ENCODE measurements at regions not wholly inside any gene's neighbourhood (a gene's known extent, or its start where the extent isn't known, plus 50 kb on each side); places are given as distances from the start of the nearest gene placed in this dataset.
"Not testable (repeated sequence)": the region's sequence is repeated elsewhere in the genome, so short reads cannot be mapped to it uniquely, and the experiment has no call there.

GRCh38 chr6:120451508-120451907, 882.8 kb downstream of the TBC1D32 start:
- H3K9ac ChIP-seq (ENCODE audit: low read length in 3 of 3): no peak overlapping the region
- H3K9me3 ChIP-seq (ENCODE audit: control insufficient read depth in 2 of 3, insufficient read depth in 1 of 3, low read length in 3 of 3): no peaks in the 10 kb centered on the region
- intact Hi-C loops (cut with DNase I): no loop called here
- H3K4me1 ChIP-seq (ENCODE audit: control insufficient read depth in 2 of 3, insufficient read depth in 2 of 3, low read depth in 1 of 3, low read length in 3 of 3): no peaks in the 10 kb centered on the region
- no peaks in the 10 kb centered on the region for H3K27me3 ChIP-seq (ENCODE audit: control insufficient read depth, insufficient read depth, low read length)
- FAIRE-seq: no peak
- DNase-seq: no peak
- no peak overlapping the region for H3K4me3 ChIP-seq (ENCODE audit: low read length in 3 of 3)
- no peak overlapping the region for H3K27ac ChIP-seq (ENCODE audit: low read depth in 2 of 2, low read length in 2 of 2)
- no peak for TF ChIP-seq CTCF (IDR thresholded peaks at IDR 0.05; ENCODE audit: borderline replicate concordance, extremely low read depth, insufficient read depth)
- no peaks in the 10 kb centered on the region for H3K36me3 ChIP-seq (ENCODE audit: control insufficient read depth in 2 of 3, insufficient read depth in 3 of 3, low read length in 3 of 3)

DNA sequence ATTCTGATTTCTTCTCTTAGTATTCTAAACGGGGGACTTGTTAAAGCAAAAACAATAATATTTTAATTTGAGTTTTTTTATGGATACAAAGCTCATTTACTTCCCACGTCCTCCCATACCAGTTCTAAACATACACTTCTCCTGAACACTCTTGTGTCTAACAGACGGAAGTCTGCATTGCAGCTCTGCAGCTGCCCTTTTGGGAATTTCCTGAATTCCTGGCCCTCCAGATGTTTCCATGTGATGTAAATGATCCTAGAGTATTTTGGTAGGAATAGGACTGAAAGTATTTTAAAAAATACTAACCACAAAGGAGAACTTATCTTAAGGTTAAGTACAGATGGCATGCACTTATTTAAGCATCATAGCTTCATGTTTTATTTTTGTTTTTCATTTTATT, 886.7 kb downstream of the TBC1D32 start:
- no peak for TF ChIP-seq CTCF (IDR thresholded peaks at IDR 0.05; ENCODE audit: borderline replicate concordance, extremely low read depth, insufficient read depth)
- Histone ChIP-seq H3K36me3 (ENCODE audit: control insufficient read depth in 2 of 3, insufficient read depth in 3 of 3, low read length in 3 of 3) (no peaks in the 10 kb centered on the region), H3K4me1 (ENCODE audit: control insufficient read depth in 2 of 3, insufficient read depth in 2 of 3, low read depth in 1 of 3, low read length in 3 of 3) (no peaks in the 10 kb centered on the region), H3K9ac (ENCODE audit: low read length in 3 of 3) (no peak overlapping the region), H3K9me3 (ENCODE audit: control insufficient read depth in 2 of 3, insufficient read depth in 1 of 3, low read length in 3 of 3) (no peaks in the 10 kb centered on the region), H3K27me3 (ENCODE audit: control insufficient read depth, insufficient read depth, low read length) (no peaks in the 10 kb centered on the region), H3K27ac (ENCODE audit: low read depth in 2 of 2, low read length in 2 of 2) (no peak overlapping the region), H3K4me3 (ENCODE audit: low read length in 3 of 3) (no peak overlapping the region)
- no peak for FAIRE-seq
- intact Hi-C loops (cut with DNase I): no loop called here
- DNase-seq: peak in 1 of 5 donors; percentile 16

- H3K9ac ChIP-seq (ENCODE audit: low read length in 3 of 3); H3K4me1 ChIP-seq (ENCODE audit: control insufficient read depth in 2 of 3, insufficient read depth in 2 of 3, low read depth in 1 of 3, low read length in 3 of 3); H3K4me3 ChIP-seq (ENCODE audit: low read length in 3 of 3); H3K27me3 ChIP-seq (ENCODE audit: control insufficient read depth, insufficient read depth, low read length); intact Hi-C loops (cut with DNase I); H3K27ac ChIP-seq (ENCODE audit: low read depth in 2 of 2, low read length in 2 of 2); H3K36me3 ChIP-seq (ENCODE audit: control insufficient read depth in 2 of 3, insufficient read depth in 3 of 3, low read length in 3 of 3); H3K9me3 ChIP-seq (ENCODE audit: control insufficient read depth in 2 of 3, insufficient read depth in 1 of 3, low read length in 3 of 3); FAIRE-seq: not testable (repeated sequence)
- peak in 1 of 5 donors; percentile 43 for DNase-seq
These were observed 901.4 kb downstream of the TBC1D32 start for GRCh38 chr6:120432840-120433239.

GRCh38 chr6:120431841-120432240, 902.4 kb downstream of the TBC1D32 start:
- no peaks in the 10 kb centered on the region for H3K36me3 ChIP-seq (ENCODE audit: control insufficient read depth in 2 of 3, insufficient read depth in 3 of 3, low read length in 3 of 3)
- peak in 1 of 5 donors; percentile 55 for DNase-seq
- H3K9ac ChIP-seq (ENCODE audit: low read length in 3 of 3): no peak overlapping the region
- intact Hi-C loops (cut with DNase I): no loop called here
- no peaks in the 10 kb centered on the region for H3K27me3 ChIP-seq (ENCODE audit: control insufficient read depth, insufficient read depth, low read length)
- no peaks in the 10 kb centered on the region for H3K9me3 ChIP-seq (ENCODE audit: control insufficient read depth in 2 of 3, insufficient read depth in 1 of 3, low read length in 3 of 3)
- no peak for FAIRE-seq
- no peak for TF ChIP-seq CTCF (IDR thresholded peaks at IDR 0.05; ENCODE audit: borderline replicate concordance, extremely low read depth, insufficient read depth)
- no peaks in the 10 kb centered on the region for H3K4me1 ChIP-seq (ENCODE audit: control insufficient read depth in 2 of 3, insufficient read depth in 2 of 3, low read depth in 1 of 3, low read length in 3 of 3)
- no peak overlapping the region for H3K4me3 ChIP-seq (ENCODE audit: low read length in 3 of 3)
- no peak overlapping the region for H3K27ac ChIP-seq (ENCODE audit: low read depth in 2 of 2, low read length in 2 of 2)

All from kidney (tissue), 13 donors.